ENCODE measurements at regions not wholly inside any gene's neighbourhood (a gene's known extent, or its start where the extent isn't known, plus 50 kb on each side); places are given as distances from the start of the nearest gene placed in this dataset.

DNA sequence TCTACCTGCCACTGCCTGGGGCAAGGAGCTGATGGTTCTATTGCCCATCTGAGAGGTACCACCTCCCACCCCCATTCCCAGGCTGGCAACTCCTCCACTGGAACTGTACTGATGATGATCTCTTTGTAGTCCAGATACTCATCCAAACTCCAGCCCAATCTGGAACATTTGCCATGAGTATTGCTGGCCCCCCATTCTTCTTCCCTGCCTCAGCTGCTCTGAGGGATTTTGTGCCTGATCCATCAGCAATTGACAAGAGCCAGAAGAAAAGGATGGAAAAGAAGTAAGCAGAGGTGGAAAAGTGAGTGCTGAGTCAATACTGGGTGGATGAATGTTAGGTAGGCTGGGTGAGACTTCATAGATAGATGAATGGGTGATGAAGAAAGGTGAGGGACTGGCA is 101.2 kb downstream of the NMUR2 start:
- TF ChIP-seq, protein P1, sequence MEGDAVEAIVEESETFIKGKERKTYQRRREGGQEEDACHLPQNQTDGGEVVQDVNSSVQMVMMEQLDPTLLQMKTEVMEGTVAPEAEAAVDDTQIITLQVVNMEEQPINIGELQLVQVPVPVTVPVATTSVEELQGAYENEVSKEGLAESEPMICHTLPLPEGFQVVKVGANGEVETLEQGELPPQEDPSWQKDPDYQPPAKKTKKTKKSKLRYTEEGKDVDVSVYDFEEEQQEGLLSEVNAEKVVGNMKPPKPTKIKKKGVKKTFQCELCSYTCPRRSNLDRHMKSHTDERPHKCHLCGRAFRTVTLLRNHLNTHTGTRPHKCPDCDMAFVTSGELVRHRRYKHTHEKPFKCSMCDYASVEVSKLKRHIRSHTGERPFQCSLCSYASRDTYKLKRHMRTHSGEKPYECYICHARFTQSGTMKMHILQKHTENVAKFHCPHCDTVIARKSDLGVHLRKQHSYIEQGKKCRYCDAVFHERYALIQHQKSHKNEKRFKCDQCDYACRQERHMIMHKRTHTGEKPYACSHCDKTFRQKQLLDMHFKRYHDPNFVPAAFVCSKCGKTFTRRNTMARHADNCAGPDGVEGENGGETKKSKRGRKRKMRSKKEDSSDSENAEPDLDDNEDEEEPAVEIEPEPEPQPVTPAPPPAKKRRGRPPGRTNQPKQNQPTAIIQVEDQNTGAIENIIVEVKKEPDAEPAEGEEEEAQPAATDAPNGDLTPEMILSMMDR (IDR thresholded peaks at IDR 0.05) = no peak
- TF ChIP-seq POLR2A (IDR thresholded peaks at IDR 0.05) = no peak

Measured in esophagus squamous epithelium (tissue), 4 donors.